Testis (tissue), 2 donors: ENCODE measurements at regions not wholly inside any gene's neighbourhood (a gene's known extent, or its start where the extent isn't known, plus 50 kb on each side); places are given as distances from the start of the nearest gene placed in this dataset.

Experiments
- CTCF ChIP-seq, 3 experiments: fragments of 450-650 bp in 2 of 3; fragments of 200-600 bp in 1 of 3; sonication (generic) in 1 of 3; IDR thresholded peaks; one replicate each; pipeline ENCODE4 v1.5.1; 2016 to 2019; ENCODE audit warnings: antibody characterized with exemption in 3 of 3, mild to moderate bottlenecking in 2 of 3, moderate library complexity in 1 of 3
- POLR2A ChIP-seq: fragments of 450-650 bp; IDR thresholded peaks from one replicate; pipeline ENCODE4 v1.6.1; 2017; ENCODE audit warnings: antibody characterized with exemption, mild to moderate bottlenecking, moderate library complexity

GRCh38 chr4:94400191-94400590 lies 51.6 kb upstream of the PDLIM5 start:
- TF ChIP-seq POLR2A: no peak
- TF ChIP-seq CTCF (IDR thresholded peaks at IDR 0.05): no peak
